Stomach (tissue), 4 donors: ENCODE measurements at regions not wholly inside any gene's neighbourhood (a gene's known extent, or its start where the extent isn't known, plus 50 kb on each side); places are given as distances from the start of the nearest gene placed in this dataset.

Experiments used
- POLR2A ChIP-seq, 4 donors: fragments of 450-650 bp; IDR thresholded peaks; one replicate each; pipeline ENCODE4 v1.6.1; 2016; ENCODE audit warnings: antibody characterized with exemption in 4 of 4, control low read depth in 2 of 4, mild to moderate bottlenecking in 1 of 4, moderate library complexity in 1 of 4
- POLR2AphosphoS5 ChIP-seq, 3 donors: sonication (generic); formaldehyde crosslinking; IDR thresholded peaks; one replicate each; pipeline ENCODE4 v1.6.1; 2016; ENCODE audit warnings: antibody characterized with exemption in 3 of 3
- TF ChIP-seq, protein P1 (sequence below), 7 experiments: fragments of 450-650 bp in 4 of 7; fragments of 200-600 bp in 3 of 7; sonication (generic) in 3 of 7; IDR thresholded peaks; one replicate each; pipeline ENCODE4 v1.5.1; 2016 to 2019; ENCODE audit warnings: antibody characterized with exemption in 7 of 7, control low read depth in 2 of 7, mild to moderate bottlenecking in 1 of 7

DNA sequence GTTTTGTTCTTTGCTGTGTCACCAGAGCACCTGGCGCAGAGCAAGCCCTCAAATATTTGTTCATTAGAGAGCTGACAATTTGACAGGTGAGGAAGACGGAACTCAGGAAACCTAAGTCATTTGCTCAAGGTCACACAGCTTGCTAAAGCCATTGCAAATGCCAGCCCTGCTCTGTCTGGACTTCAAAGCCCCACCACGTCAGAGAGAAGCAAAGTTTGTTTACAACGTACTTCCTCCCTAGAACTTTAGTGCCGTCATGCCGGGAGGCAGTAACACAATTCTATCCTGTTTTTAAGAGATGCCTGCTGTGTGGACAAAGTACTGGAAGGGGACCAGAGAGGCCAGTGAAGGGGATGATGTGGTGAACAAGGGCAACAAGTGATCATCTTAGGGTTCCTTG lies 216.6 kb upstream of the PRICKLE2 start:
- TF ChIP-seq POLR2A (IDR thresholded peaks at IDR 0.05) (no peak), POLR2AphosphoS5 (IDR thresholded peaks at IDR 0.05) (peak in 1 of 3 donors; percentile 57)
- TF ChIP-seq, protein P1, sequence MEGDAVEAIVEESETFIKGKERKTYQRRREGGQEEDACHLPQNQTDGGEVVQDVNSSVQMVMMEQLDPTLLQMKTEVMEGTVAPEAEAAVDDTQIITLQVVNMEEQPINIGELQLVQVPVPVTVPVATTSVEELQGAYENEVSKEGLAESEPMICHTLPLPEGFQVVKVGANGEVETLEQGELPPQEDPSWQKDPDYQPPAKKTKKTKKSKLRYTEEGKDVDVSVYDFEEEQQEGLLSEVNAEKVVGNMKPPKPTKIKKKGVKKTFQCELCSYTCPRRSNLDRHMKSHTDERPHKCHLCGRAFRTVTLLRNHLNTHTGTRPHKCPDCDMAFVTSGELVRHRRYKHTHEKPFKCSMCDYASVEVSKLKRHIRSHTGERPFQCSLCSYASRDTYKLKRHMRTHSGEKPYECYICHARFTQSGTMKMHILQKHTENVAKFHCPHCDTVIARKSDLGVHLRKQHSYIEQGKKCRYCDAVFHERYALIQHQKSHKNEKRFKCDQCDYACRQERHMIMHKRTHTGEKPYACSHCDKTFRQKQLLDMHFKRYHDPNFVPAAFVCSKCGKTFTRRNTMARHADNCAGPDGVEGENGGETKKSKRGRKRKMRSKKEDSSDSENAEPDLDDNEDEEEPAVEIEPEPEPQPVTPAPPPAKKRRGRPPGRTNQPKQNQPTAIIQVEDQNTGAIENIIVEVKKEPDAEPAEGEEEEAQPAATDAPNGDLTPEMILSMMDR (IDR thresholded peaks at IDR 0.05), result no peak
